ENCODE measurements at regions not wholly inside any gene's neighbourhood (a gene's known extent, or its start where the extent isn't known, plus 50 kb on each side); places are given as distances from the start of the nearest gene placed in this dataset.

GRCh38 chr12:93043192-93043876 lies 114.2 kb upstream of the EEA1 start:
- DNase-seq (ENCODE audit: low read depth): no peak

GRCh38 chr12:93043877-93044209 lies 114.7 kb upstream of the EEA1 start:
- no peak for DNase-seq (ENCODE audit: low read depth)

- no peak for DNase-seq (ENCODE audit: low read depth)
Observed at GRCh38 chr12:93047118-93047517, 118.0 kb upstream of the EEA1 start.

- DNase-seq (ENCODE audit: low read depth): no peak
Observed at GRCh38 chr12:93048656-93049055, 119.6 kb upstream of the EEA1 start.

- peak; percentile 44 for DNase-seq (ENCODE audit: low read depth)
Observed at GRCh38 chr12:93050026-93050747, 121.1 kb upstream of the EEA1 start.

GRCh38 chr12:93050748-93051081 lies 121.6 kb upstream of the EEA1 start:
- DNase-seq (ENCODE audit: low read depth): no peak

- no peak for DNase-seq (ENCODE audit: low read depth)
Observed at GRCh38 chr12:93054021-93054420, 124.9 kb upstream of the EEA1 start.

GRCh38 chr12:93055221-93055620 lies 126.1 kb upstream of the EEA1 start:
- no peak for DNase-seq (ENCODE audit: low read depth)

GRCh38 chr12:93056971-93057535 lies 128.0 kb upstream of the EEA1 start:
- DNase-seq (ENCODE audit: low read depth): no peak

- no peak for DNase-seq (ENCODE audit: low read depth)
Observed at GRCh38 chr12:93058280-93058679, 129.2 kb upstream of the EEA1 start.

- DNase-seq (ENCODE audit: low read depth): no peak
Observed at GRCh38 chr12:93059288-93059687, 130.2 kb upstream of the EEA1 start.

- no peak for DNase-seq (ENCODE audit: low read depth)
Observed at GRCh38 chr12:93059925-93060665, 131.0 kb upstream of the EEA1 start.

GRCh38 chr12:93060666-93061472 lies 131.8 kb upstream of the EEA1 start:
- peak; percentile 49 for DNase-seq (ENCODE audit: low read depth)

GRCh38 chr12:93061473-93062419 lies 132.7 kb upstream of the EEA1 start:
- DNase-seq (ENCODE audit: low read depth): no peak

- DNase-seq (ENCODE audit: low read depth): no peak
Observed at GRCh38 chr12:93065896-93066295, 136.8 kb upstream of the EEA1 start.

GRCh38 chr12:93072340-93072739 lies 143.2 kb upstream of the EEA1 start:
- no peak for DNase-seq (ENCODE audit: low read depth)

GRCh38 chr12:93073324-93073723 lies 144.2 kb upstream of the EEA1 start:
- no peak for DNase-seq (ENCODE audit: low read depth)

- DNase-seq (ENCODE audit: low read depth): no peak
Observed at GRCh38 chr12:93078059-93078458, 149.0 kb upstream of the EEA1 start.

GRCh38 chr12:93078577-93078976 lies 149.5 kb upstream of the EEA1 start:
- DNase-seq (ENCODE audit: low read depth): no peak

- no peak for DNase-seq (ENCODE audit: low read depth)
Observed at GRCh38 chr12:93079271-93079670, 150.2 kb upstream of the EEA1 start.

- DNase-seq (ENCODE audit: low read depth): no peak
Observed at GRCh38 chr12:93079976-93080375, 150.9 kb upstream of the EEA1 start.
